WTC11 (cell line): ENCODE measurements at regions not wholly inside any gene's neighbourhood (a gene's known extent, or its start where the extent isn't known, plus 50 kb on each side); places are given as distances from the start of the nearest gene placed in this dataset.

Source experiments
- ATAC-seq: fragments of 200-7000 bp; cut with Tn5 transposase; 2 replicates; pipeline ENCODE4 v1.10.0; 2021; ENCODE audit warnings: mild to moderate bottlenecking, moderate library complexity
- CTCF ChIA-PET: fragments of 300-600 bp; sonication (Branson Sonifier 250); formaldehyde crosslinking; loops from one replicate; lab custom pipeline; 2021; ENCODE audit warnings: antibody characterized with exemption; lab: Charles Lee
- POLR2A ChIA-PET: fragments of 350-600 bp; sonication (Branson Sonifier 250); formaldehyde crosslinking; loops from one replicate; lab custom pipeline; 2021; ENCODE audit warnings: antibody characterized with exemption; lab: Charles Lee
- DNase-seq: peaks from one replicate; pipeline ENCODE4 v3.0.0; 2021; ENCODE audit warnings: low spot score
- H3K27ac Mint-ChIP-seq: 2 replicates; pipeline ENCODE4 v1.8.0; 2021; ENCODE audit warnings: mixed read lengths
- H3K27me3 Mint-ChIP-seq: 2 replicates; pipeline ENCODE4 v1.8.0; 2021; ENCODE audit warnings: low read depth, mild to moderate bottlenecking, moderate library complexity, mixed read lengths
- H3K36me3 Mint-ChIP-seq: 2 replicates; pipeline ENCODE4 v1.8.0; 2021; ENCODE audit warnings: mixed read lengths
- H3K4me1 Mint-ChIP-seq: 2 replicates; pipeline ENCODE4 v1.8.0; 2022; ENCODE audit warnings: mixed read lengths
- H3K4me3 Mint-ChIP-seq: 2 replicates; pipeline ENCODE4 v1.8.0; 2021; ENCODE audit warnings: mild to moderate bottlenecking, moderate library complexity, mixed read lengths
- H3K9me3 Mint-ChIP-seq: 2 replicates; pipeline ENCODE4 v1.8.0; 2021; ENCODE audit warnings: mixed read lengths
- ATF1 ChIP-seq: sonication (generic); formaldehyde crosslinking; IDR thresholded peaks from 2 replicates; pipeline ENCODE4 v1.8.1; 2023; ENCODE audit warnings: mild to moderate bottlenecking, moderate library complexity, missing genetic modification reagents
- CBFB ChIP-seq: sonication (generic); formaldehyde crosslinking; IDR thresholded peaks from 2 replicates; pipeline ENCODE4 v1.8.1; 2022; ENCODE audit warnings: mild to moderate bottlenecking, low read depth, missing genetic modification reagents
- E2F4 ChIP-seq: sonication (generic); formaldehyde crosslinking; IDR thresholded peaks from 2 replicates; pipeline ENCODE4 v1.8.1; 2022; ENCODE audit warnings: low read depth, mild to moderate bottlenecking, moderate library complexity, missing genetic modification reagents, borderline replicate concordance
- ELF4 ChIP-seq: sonication (generic); formaldehyde crosslinking; IDR thresholded peaks from 2 replicates; pipeline ENCODE4 v1.8.1; 2022; ENCODE audit warnings: low read depth, mild to moderate bottlenecking, moderate library complexity, missing genetic modification reagents
- ETV6 ChIP-seq: sonication (generic); formaldehyde crosslinking; IDR thresholded peaks from 2 replicates; pipeline ENCODE4 v1.8.1; 2022; ENCODE audit warnings: mild to moderate bottlenecking, missing genetic modification reagents
- FOXP1 ChIP-seq: sonication (generic); formaldehyde crosslinking; IDR thresholded peaks from 2 replicates; pipeline ENCODE4 v1.8.0; 2022; ENCODE audit warnings: missing genetic modification reagents, mild to moderate bottlenecking, moderate library complexity, borderline replicate concordance
- IRF2 ChIP-seq: sonication (generic); formaldehyde crosslinking; IDR thresholded peaks from 2 replicates; pipeline ENCODE4 v1.8.0; 2022; ENCODE audit warnings: low read depth, missing genetic modification reagents, borderline replicate concordance
- JAZF1 ChIP-seq: fragments of 250-450 bp; sonication (Bioruptor Pico); IDR thresholded peaks from 2 replicates; pipeline ENCODE4 v1.9.0; 2021; ENCODE audit warnings: moderate library complexity, mild to moderate bottlenecking, inconsistent platforms
- KAT7 ChIP-seq: sonication (generic); formaldehyde crosslinking; IDR thresholded peaks from 2 replicates; pipeline ENCODE4 v1.8.1; 2023; ENCODE audit warnings: missing genetic modification reagents, mild to moderate bottlenecking, borderline replicate concordance
- MXD4 ChIP-seq: fragments of 250-450 bp; sonication (Bioruptor Pico); IDR thresholded peaks from 2 replicates; pipeline ENCODE4 v1.8.0; 2021; ENCODE audit warnings: mild to moderate bottlenecking, moderate library complexity, borderline replicate concordance
- MYBL2 ChIP-seq: sonication (generic); formaldehyde crosslinking; IDR thresholded peaks from 2 replicates; pipeline ENCODE4 v1.8.1; 2023; ENCODE audit warnings: mild to moderate bottlenecking, moderate library complexity, missing genetic modification reagents
- NFYB ChIP-seq: sonication (generic); formaldehyde crosslinking; conservative IDR thresholded peaks from 2 replicates; pipeline ENCODE4 v1.8.0; 2022; ENCODE audit warnings: low read depth, missing genetic modification reagents
- NR1H2 ChIP-seq: sonication (generic); formaldehyde crosslinking; IDR thresholded peaks from 2 replicates; pipeline ENCODE4 v1.9.0; 2021; ENCODE audit warnings: mild to moderate bottlenecking, moderate library complexity, missing genetic modification reagents
- OVOL2 ChIP-seq: fragments of 250-450 bp; sonication (Bioruptor Pico); IDR thresholded peaks from 2 replicates; pipeline ENCODE4 v1.9.0; 2021; ENCODE audit warnings: mild to moderate bottlenecking, borderline replicate concordance
- RELA ChIP-seq: sonication (generic); formaldehyde crosslinking; IDR thresholded peaks from 2 replicates; pipeline ENCODE4 v1.8.1; 2022; ENCODE audit warnings: missing genetic modification reagents, mild to moderate bottlenecking, borderline replicate concordance
- TEAD4 ChIP-seq: sonication (generic); formaldehyde crosslinking; IDR thresholded peaks from 2 replicates; pipeline ENCODE4 v1.8.0; 2022; ENCODE audit warnings: mild to moderate bottlenecking, missing genetic modification reagents
- TP53 ChIP-seq: sonication (generic); formaldehyde crosslinking; IDR thresholded peaks from 2 replicates; pipeline ENCODE4 v1.8.1; 2023; ENCODE audit warnings: mild to moderate bottlenecking, missing genetic modification reagents
- ZNF232 ChIP-seq: sonication (generic); formaldehyde crosslinking; IDR thresholded peaks from 2 replicates; pipeline ENCODE4 v1.8.0; 2022; ENCODE audit warnings: mild to moderate bottlenecking, missing genetic modification reagents
- ZNF317 ChIP-seq: sonication (generic); formaldehyde crosslinking; IDR thresholded peaks from 2 replicates; pipeline ENCODE4 v1.8.1; 2023; ENCODE audit warnings: low read depth, mild to moderate bottlenecking, moderate library complexity, missing genetic modification reagents, borderline replicate concordance
- ZNF416 ChIP-seq: fragments of 250-450 bp; sonication (Bioruptor Pico); IDR thresholded peaks from 2 replicates; pipeline ENCODE4 v1.9.0; 2021; ENCODE audit warnings: mild to moderate bottlenecking, inconsistent platforms
- ZNF423 ChIP-seq: fragments of 250-450 bp; sonication (Bioruptor Pico); IDR thresholded peaks from 2 replicates; pipeline ENCODE4 v2.1.2; 2022; ENCODE audit warnings: mild to moderate bottlenecking, moderate library complexity
- ZNF425 ChIP-seq: fragments of 250-450 bp; sonication (Bioruptor Pico); conservative IDR thresholded peaks from 2 replicates; pipeline ENCODE4 v1.9.0; 2021; ENCODE audit warnings: mild to moderate bottlenecking
- ZSCAN18 ChIP-seq: fragments of 250-450 bp; sonication (Bioruptor Pico); IDR thresholded peaks from 2 replicates; pipeline ENCODE4 v2.1.2; 2022; ENCODE audit warnings: mild to moderate bottlenecking, moderate library complexity
- TF ChIP-seq, protein P1 (sequence below): sonication (generic); formaldehyde crosslinking; IDR thresholded peaks from 2 replicates; pipeline ENCODE4 v1.8.1; 2022; ENCODE audit warnings: missing genetic modification reagents, borderline replicate concordance
- TF ChIP-seq, protein P2 (sequence below): sonication (generic); formaldehyde crosslinking; IDR thresholded peaks from 2 replicates; pipeline ENCODE4 v1.8.1; 2023; ENCODE audit warnings: mild to moderate bottlenecking, missing genetic modification reagents, moderate library complexity
- TF ChIP-seq, protein P3 (sequence below): sonication (generic); formaldehyde crosslinking; IDR thresholded peaks from 2 replicates; pipeline ENCODE4 v1.8.0; 2022; ENCODE audit warnings: mild to moderate bottlenecking, missing genetic modification reagents
- TF ChIP-seq, protein P4 (sequence below): sonication (generic); formaldehyde crosslinking; IDR thresholded peaks from 2 replicates; pipeline ENCODE4 v1.8.1; 2023; ENCODE audit warnings: mild to moderate bottlenecking, missing genetic modification reagents

GRCh38 chr1:166377896-166378295 is 211.1 kb upstream of the FAM78B start:
- ATAC-seq (no peak), DNase-seq (no peak)
- Mint-ChIP-seq H3K4me3 (no peak overlapping the region), H3K36me3 (no peaks in the 10 kb centered on the region), H3K4me1 (peaks cover 6% of the 10 kb centered on the region), H3K27ac (no peak overlapping the region), H3K9me3 (no peaks in the 10 kb centered on the region), H3K27me3 (peaks cover 20% of the 10 kb centered on the region)
- TF ChIP-seq ETV6 (CRISPR knock-in tag) (no peak), ZNF317 (CRISPR knock-in tag) (no peak), ZNF425 (CRISPR knock-in tag) (no peak), JAZF1 (no peak), KAT7 (CRISPR knock-in tag) (no peak), ZNF416 (CRISPR knock-in tag) (no peak), MYBL2 (CRISPR knock-in tag) (no peak), FOXP1 (CRISPR knock-in tag) (no peak), ZSCAN18 (CRISPR knock-in tag) (no peak), RELA (CRISPR knock-in tag) (no peak), MXD4 (no peak), CBFB (CRISPR knock-in tag) (no peak), ELF4 (CRISPR knock-in tag) (no peak), ATF1 (no peak), NR1H2 (no peak)
- TF ChIP-seq, protein P1, sequence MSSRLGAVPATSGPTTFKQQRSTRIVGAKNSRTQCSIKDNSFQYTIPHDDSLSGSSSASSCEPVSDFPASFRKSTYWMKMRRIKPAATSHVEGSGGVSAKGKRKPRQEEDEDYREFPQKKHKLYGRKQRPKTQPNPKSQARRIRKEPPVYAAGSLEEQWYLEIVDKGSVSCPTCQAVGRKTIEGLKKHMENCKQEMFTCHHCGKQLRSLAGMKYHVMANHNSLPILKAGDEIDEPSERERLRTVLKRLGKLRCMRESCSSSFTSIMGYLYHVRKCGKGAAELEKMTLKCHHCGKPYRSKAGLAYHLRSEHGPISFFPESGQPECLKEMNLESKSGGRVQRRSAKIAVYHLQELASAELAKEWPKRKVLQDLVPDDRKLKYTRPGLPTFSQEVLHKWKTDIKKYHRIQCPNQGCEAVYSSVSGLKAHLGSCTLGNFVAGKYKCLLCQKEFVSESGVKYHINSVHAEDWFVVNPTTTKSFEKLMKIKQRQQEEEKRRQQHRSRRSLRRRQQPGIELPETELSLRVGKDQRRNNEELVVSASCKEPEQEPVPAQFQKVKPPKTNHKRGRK = no peak
- TF ChIP-seq, protein P2, sequence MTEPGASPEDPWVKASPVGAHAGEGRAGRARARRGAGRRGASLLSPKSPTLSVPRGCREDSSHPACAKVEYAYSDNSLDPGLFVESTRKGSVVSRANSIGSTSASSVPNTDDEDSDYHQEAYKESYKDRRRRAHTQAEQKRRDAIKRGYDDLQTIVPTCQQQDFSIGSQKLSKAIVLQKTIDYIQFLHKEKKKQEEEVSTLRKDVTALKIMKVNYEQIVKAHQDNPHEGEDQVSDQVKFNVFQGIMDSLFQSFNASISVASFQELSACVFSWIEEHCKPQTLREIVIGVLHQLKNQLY (CRISPR knock-in tag) = no peak
- TF ChIP-seq, protein P3, sequence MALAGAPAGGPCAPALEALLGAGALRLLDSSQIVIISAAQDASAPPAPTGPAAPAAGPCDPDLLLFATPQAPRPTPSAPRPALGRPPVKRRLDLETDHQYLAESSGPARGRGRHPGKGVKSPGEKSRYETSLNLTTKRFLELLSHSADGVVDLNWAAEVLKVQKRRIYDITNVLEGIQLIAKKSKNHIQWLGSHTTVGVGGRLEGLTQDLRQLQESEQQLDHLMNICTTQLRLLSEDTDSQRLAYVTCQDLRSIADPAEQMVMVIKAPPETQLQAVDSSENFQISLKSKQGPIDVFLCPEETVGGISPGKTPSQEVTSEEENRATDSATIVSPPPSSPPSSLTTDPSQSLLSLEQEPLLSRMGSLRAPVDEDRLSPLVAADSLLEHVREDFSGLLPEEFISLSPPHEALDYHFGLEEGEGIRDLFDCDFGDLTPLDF = no peak
- TF ChIP-seq, protein P4, sequence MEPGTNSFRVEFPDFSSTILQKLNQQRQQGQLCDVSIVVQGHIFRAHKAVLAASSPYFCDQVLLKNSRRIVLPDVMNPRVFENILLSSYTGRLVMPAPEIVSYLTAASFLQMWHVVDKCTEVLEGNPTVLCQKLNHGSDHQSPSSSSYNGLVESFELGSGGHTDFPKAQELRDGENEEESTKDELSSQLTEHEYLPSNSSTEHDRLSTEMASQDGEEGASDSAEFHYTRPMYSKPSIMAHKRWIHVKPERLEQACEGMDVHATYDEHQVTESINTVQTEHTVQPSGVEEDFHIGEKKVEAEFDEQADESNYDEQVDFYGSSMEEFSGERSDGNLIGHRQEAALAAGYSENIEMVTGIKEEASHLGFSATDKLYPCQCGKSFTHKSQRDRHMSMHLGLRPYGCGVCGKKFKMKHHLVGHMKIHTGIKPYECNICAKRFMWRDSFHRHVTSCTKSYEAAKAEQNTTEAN (CRISPR knock-in tag) = no peak
- ChIA-PET POLR2A (no interaction called here), CTCF (no interaction called here)

DNA sequence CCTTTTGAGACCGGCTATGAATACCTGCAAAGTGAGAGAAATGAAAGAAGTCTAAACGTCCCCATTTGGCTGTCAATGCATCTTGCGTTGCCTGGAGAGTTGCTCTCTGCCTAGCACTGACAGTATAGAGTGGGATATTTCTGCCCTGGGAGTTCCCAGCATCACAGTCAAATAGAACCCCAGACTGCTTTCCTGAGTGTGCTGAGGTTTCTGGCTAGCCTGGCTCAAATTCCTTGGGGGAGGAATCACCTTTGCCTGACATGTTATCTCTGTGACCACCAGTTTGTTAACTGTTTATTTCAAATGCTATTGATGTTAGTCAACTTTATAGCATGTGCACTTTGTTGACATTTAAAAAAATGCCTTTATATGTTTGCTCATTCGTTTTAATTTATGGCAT is 212.0 kb upstream of the FAM78B start:
- ATAC-seq (peak; percentile 15; the same call in 1 of the 2 replicates), DNase-seq (no peak)
- ChIA-PET CTCF (no interaction called here), POLR2A (no interaction called here)
- Mint-ChIP-seq H3K4me3 (no peak overlapping the region), H3K4me1 (peaks cover 15% of the 10 kb centered on the region), H3K27ac (no peak overlapping the region), H3K36me3 (no peaks in the 10 kb centered on the region), H3K27me3 (peaks cover 28% of the 10 kb centered on the region), H3K9me3 (no peaks in the 10 kb centered on the region)
- TF ChIP-seq TEAD4 (CRISPR knock-in tag) (no peak), ZNF423 (CRISPR knock-in tag) (no peak), TP53 (CRISPR knock-in tag) (no peak), ZNF232 (CRISPR knock-in tag) (no peak), E2F4 (CRISPR knock-in tag) (no peak), OVOL2 (no peak), IRF2 (CRISPR knock-in tag) (no peak), NFYB (CRISPR knock-in tag) (no peak)
- TF ChIP-seq, protein P1 = no peak
